Activated CD4-positive, alpha-beta T cell treated with anti-CD3 and anti-CD28 coated beads, Interleukin-2, Interleukin-4, amounts not matched to agents 100 ng/mL and 50 ng/mL, durations not matched to agents 16 hours and 8 hours (primary cell): ENCODE measurements at regions not wholly inside any gene's neighbourhood (a gene's known extent, or its start where the extent isn't known, plus 50 kb on each side); places are given as distances from the start of the nearest gene placed in this dataset.
A peak's percentile ranks its signal among the peaks of the same experiment; 100 is the strongest.

Source experiments
- DNase-seq: peaks from one replicate; pipeline ENCODE4 v3.0.0-alpha.2; 2020; ENCODE audit warnings: low spot score

- peak; percentile 74 for DNase-seq
Observed at GRCh38 chr5:54610197-54610944, 92.8 kb downstream of the SNX18 start.

- no peak for DNase-seq
Observed at GRCh38 chr5:54608423-54609085, 91.0 kb downstream of the SNX18 start.

GRCh38 chr5:54607006-54607405 lies 89.4 kb downstream of the SNX18 start:
- DNase-seq: no peak

DNA sequence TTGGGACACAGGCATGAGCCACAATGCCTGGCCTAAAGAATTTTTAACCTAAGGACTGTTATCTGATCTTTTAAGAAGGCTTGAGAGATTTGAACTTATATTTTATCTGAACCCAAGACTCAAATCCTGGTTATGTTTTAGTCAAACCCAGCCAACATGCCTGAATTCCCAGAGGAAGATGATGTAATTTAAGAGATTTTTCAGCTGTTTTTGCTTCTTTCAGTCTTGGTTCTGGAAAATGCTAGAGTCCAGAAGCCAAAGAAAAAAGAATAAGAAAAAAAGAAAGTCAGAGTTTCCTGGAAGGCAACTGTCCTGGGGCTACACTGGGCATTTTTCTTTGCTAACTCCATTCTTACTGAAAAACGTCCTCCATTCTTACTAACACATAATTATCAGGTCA lies 85.8 kb downstream of the SNX18 start:
- DNase-seq: no peak

DNA sequence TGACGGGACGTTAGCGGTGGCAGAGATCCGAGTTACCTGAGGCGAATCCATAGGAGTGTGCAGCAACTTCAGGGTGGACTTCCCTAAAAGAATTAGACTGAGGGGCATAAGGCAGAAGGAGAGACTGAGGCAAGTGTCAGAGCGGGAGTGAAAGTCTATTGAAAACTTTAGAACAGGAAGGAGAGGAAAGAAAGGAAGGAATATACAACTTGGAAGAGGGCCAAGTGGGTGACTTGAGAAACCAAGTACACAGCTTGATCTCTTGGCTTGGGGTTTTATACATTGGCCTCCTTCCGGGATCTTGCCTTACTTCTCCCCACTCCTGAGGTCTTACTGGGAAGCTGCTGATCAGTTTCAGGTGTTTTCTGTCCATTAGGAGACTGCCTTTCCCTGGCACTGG lies 84.9 kb downstream of the SNX18 start:
- no peak for DNase-seq

DNA sequence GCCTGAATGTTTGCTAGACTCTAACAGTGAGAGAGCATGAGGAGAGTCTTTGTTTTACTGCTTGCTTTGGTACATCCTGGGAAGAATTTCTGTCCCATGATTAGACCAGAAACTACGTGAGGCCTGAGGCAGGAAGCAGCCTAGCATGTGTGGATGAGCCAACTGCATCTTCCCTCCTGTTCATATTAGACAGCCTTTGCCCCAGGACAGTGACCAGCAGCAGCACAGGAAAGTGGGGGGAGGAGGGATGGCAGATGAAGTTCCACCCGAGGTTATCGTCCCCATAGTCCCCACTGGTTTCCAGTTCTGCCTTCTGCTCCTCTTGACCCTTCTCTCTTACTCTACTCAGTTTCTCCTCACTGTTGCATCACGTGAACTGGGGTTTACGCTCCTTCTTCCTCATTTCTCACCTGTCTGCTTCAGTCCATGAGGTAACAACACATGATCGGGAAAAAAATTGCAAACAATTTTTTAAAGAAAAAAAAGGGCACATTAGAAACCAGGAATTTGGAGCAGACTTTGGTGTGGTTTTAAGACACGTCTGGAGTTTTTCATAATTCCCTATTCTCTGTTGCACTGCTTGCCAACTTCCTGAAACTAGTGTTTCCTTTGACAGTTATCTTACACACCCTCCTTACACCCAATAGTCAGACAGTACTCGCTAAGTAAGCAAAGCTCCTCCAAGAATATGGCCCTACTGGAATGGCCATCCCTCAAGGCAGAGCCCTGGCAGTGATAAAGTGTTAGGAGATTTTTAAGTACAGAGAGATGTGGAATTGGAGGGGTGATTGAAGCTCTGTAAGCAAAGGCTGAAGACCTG lies 84.1 kb downstream of the SNX18 start:
- no peak for DNase-seq
